Dermis microvascular lymphatic vessel endothelial cell (primary cell): ENCODE measurements at regions not wholly inside any gene's neighbourhood (a gene's known extent, or its start where the extent isn't known, plus 50 kb on each side); places are given as distances from the start of the nearest gene placed in this dataset.
"Not testable (repeated sequence)": the region's sequence is repeated elsewhere in the genome, so short reads cannot be mapped to it uniquely, and the experiment has no call there.

Experiments used
- DNase-seq, 2 donors: peaks; one replicate each; pipeline versions ENCODE4 v3.0.0 to v3.0.0-alpha.2; 2010; ENCODE audit warnings: low read depth in 2 of 2

GRCh38 chr5:116754556-116754955, 179.9 kb upstream of the SEMA6A start:
- no peak for DNase-seq

- DNase-seq = no peak
Observed at GRCh38 chr5:116751684-116752083, 177.1 kb upstream of the SEMA6A start.

- no peak for DNase-seq
Observed at GRCh38 chr5:116750631-116751580, 176.3 kb upstream of the SEMA6A start.

GRCh38 chr5:116747881-116748280, 173.3 kb upstream of the SEMA6A start:
- no peak for DNase-seq

- DNase-seq = no peak
Observed at GRCh38 chr5:116746668-116747067, 172.0 kb upstream of the SEMA6A start.

GRCh38 chr5:116740771-116741170, 166.1 kb upstream of the SEMA6A start:
- DNase-seq = no peak

- DNase-seq = peak; percentile 21 to 81
Observed at GRCh38 chr5:116739571-116739970, 164.9 kb upstream of the SEMA6A start.

- no peak for DNase-seq
Observed at GRCh38 chr5:116738615-116739261, 164.1 kb upstream of the SEMA6A start.

- peak; percentile 29 to 50 for DNase-seq
Observed at GRCh38 chr5:116738239-116738614, 163.6 kb upstream of the SEMA6A start.

GRCh38 chr5:116736671-116737070, 162.0 kb upstream of the SEMA6A start:
- DNase-seq = no peak

GRCh38 chr5:116733991-116734975, 159.7 kb upstream of the SEMA6A start:
- DNase-seq = no peak

- DNase-seq = no peak
Observed at GRCh38 chr5:116732591-116732990, 158.0 kb upstream of the SEMA6A start.

GRCh38 chr5:116731432-116731831, 156.8 kb upstream of the SEMA6A start:
- DNase-seq = no peak

- no peak for DNase-seq
Observed at GRCh38 chr5:116730706-116731105, 156.1 kb upstream of the SEMA6A start.

- no peak for DNase-seq
Observed at GRCh38 chr5:116730185-116730584, 155.6 kb upstream of the SEMA6A start.

- DNase-seq = no peak
Observed at GRCh38 chr5:116727248-116727647, 152.6 kb upstream of the SEMA6A start.

- DNase-seq = not testable (repeated sequence)
Observed at GRCh38 chr5:116726180-116726579, 151.6 kb upstream of the SEMA6A start.

- DNase-seq = no peak
Observed at GRCh38 chr5:116724971-116725370, 150.3 kb upstream of the SEMA6A start.

GRCh38 chr5:116722651-116723050, 148.0 kb upstream of the SEMA6A start:
- no peak for DNase-seq

- no peak for DNase-seq
Observed at GRCh38 chr5:116719106-116719505, 144.5 kb upstream of the SEMA6A start.

- no peak for DNase-seq
Observed at GRCh38 chr5:116718317-116718716, 143.7 kb upstream of the SEMA6A start.

- DNase-seq = no peak
Observed at GRCh38 chr5:116709082-116709481, 134.5 kb upstream of the SEMA6A start.
